Activated CD4-positive, alpha-beta T cell treated with anti-CD3 and anti-CD28 coated beads, Interleukin-2, amount 50 U/mL, for 1 hour (primary cell): ENCODE measurements at regions not wholly inside any gene's neighbourhood (a gene's known extent, or its start where the extent isn't known, plus 50 kb on each side); places are given as distances from the start of the nearest gene placed in this dataset.
A peak's percentile ranks its signal among the peaks of the same experiment; 100 is the strongest.

ENCODE experiments used
- DNase-seq: peaks from one replicate; pipeline ENCODE4 v3.0.0-alpha.2; 2020

DNA sequence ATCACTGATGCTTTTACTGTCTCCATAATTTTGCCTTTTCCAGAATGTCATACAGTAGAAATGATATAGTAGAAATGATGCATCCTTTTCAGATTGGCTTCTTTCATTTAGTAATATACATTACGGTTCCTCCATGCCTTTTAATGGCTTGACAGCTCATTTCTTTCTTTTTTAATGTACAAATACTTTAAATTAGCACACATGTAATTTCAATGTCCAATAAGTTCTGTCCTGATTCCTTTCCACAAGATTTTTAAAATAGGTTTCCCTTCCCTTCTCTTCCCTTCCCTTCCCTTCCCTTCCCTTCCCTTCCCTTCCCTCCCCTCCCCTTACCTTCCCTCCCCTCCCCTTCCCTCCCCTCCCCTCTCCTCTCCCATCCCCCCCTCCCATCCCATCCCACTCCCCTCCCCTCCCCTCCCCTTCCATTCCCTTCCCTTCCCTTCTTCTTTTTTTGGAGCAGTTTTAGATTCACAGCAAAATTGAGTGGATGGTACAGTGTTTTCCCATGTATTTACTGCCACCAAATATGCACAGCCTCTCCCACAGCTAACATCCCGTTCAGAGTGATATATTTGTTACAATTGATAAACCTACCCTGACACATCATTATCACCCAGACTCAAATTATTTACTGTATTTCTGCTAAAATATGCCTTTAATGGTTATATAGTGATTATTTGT, 398.8 kb downstream of the RNF144B start:
- no peak for DNase-seq

DNA sequence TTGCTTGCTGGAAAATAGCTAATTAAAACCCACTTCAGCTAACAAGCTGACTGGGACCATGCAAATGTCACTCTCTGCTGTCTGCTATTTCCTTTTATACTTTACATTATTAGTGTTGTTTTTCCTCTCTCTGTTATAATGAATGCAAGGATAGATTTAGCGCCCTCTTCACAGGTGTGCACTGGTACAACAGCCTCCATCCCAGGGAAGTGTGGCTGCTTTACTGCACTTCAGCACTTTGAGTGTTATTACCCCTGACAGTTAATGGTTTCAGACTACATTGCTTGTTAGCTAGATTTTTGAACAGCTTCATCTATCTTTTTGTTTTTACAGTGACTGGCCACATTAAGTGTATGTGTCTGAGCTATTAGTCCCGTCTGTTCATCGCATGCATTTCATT, 405.7 kb downstream of the RNF144B start:
- no peak for DNase-seq

DNA sequence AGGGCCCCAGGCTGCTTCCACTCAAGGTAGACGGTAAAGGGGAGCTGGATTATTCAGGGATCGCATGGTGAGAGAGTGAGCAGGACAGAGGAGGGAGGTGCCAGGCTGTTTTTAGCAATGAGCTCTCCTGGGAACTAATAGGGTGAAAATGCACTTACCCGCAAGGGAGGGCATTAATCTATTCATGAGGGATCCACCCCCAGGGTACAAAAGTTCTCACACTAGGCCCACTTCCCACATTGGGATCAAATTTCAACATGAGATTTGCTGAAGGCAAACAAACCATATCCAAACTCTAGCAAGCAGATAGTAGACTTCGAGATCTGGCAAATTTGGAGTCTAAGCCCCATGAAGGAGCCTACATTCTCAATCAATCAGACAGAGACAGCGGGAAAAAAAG, 408.6 kb downstream of the RNF144B start:
- DNase-seq: no peak

DNA sequence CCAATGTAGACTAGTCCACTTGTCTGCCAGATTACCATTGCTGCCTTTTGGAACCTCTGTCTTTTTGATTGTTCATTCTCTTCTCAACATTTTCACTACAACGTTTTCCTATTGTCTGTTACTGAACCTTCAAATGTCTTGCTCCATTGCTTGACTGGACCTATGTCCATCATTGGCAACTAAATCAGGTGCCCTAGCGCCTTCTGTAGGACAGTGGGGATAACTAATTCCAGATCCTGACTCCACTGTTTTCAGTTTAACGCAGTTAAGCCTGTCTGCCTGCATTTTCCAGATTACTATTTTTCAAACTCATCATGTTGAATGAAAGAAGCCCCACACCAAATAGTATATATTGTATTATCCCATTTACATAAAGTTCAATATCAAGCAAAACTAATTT, 433.6 kb downstream of the RNF144B start:
- DNase-seq: no peak

DNA sequence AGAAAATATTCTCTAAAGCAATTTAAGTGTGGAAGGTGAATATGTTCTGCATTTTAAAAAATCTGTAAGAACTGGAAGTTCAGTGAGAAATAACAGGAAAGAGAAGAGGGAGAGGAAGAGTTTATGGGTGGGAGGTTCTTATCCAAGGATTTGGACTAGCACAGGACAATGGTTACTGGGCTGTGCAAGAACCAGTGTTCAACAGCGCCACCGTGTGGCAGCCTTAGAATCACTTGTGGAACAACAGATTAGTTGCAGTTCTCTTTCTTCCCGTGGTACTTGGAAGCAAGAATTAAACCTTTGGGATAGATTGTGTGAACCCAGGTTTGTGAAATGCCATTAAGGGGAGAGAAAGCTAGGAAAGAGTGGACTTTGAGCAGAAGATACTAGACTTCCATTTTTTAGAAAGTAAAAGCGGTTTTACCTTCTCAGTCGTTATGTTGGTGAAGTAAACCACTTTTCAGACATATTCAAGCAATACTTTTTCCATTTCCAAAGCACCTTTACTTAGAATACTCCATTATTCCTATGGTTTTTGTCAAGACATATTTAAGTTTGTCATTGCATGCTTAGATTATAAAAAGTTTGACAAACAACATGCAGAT, 436.7 kb downstream of the RNF144B start:
- DNase-seq: peak; percentile 11

DNA sequence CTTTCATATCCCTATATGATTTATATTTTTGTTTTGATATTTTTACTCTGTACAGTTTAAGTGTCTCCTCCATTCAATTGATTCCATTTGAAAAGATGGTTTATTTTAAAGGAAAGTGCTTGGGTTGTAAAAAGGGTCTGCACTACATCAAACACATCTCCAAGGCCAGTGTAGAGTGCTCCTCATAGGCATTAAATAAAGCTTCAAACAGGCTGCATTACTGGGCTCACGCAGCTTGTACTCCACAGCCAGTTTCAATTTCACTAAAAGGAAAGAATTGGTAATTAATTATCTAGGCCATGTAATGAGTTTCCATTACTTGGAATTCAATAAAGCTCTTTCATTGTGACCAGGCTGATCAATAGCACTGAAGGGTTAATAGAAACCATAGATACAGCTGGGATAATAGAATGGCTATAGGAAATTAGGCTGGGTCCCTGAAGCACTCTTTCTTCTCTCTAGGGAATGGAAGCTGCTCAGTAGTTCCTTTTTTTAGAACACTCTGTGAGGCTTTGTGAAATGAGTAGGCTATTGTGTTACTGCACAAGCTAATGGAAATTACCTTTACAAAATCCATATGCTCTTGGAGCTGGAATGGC, 442.2 kb downstream of the RNF144B start:
- DNase-seq: no peak

DNA sequence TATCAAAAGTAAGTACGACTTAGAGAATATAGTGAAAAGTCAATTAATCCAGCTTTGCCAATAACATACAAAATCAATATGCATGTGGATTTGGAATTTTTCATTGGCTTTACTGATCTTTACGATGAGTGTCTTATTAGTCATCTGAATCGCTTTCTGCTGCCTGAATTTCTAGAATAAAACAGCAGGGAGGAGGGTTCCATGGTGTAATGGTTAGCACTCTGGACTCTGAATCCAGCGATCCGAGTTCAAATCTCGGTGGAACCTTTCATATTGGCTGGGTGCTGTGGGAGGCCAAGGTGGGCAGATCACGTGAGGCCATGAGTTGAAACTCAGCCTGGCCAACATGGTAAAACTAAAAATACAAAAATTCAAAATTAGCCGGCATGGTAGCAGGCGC, 448.8 kb downstream of the RNF144B start:
- no peak for DNase-seq

DNA sequence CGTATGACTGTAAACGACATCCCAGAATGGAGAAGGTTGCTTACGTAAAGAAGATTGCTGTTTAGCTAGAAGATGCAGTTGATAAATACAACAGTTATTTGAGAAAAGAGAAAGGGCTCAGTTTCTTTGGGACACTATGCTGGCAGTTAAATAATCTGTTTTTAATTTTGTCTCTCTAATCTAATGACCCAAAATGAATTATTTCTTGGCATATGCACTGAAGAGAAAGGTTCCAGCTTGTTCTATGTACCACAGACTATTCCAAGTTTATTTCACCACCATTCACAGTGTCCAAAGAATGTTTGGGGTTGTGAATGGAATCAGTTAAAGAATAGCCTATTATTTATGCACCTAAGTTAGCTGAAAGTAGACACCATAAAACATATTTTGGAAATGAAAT, 449.9 kb downstream of the RNF144B start:
- DNase-seq: no peak

DNA sequence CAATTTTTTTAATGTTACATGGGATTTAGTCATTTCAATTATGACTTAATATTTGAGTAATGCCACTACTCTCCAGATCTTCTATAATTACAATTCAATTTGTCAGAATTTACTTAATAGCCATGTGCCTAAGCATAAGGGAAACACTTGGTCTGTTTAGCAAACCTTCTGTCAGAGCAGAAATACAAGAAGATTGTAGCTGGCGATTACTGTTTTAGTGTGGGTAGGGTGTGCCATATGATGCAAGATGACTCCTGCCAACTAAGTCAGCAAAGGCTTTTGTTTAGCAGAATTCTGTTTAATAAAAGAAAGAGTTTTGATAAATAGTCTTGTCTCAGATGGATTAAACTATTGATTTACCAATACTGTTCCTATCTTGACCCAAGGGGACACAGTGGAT, 455.4 kb downstream of the RNF144B start:
- no peak for DNase-seq

DNA sequence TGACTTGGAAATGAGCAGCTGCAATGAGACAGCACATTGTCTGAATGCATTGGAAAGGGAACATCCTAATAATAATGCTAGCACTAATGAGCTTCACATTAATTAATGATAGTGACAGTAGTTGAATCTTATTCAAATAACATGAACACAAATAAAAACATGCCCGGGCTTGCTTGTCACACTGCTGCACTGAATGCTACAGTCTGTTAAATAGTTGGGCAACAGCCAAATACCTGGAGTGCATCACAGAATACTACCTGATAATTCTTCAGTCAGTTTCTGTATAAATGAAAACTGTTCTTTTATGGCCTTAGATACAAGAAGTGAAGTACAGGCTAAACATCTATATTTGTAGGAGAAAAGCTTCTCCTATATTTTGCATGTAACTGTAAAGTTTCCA, 458.7 kb downstream of the RNF144B start:
- no peak for DNase-seq

DNA sequence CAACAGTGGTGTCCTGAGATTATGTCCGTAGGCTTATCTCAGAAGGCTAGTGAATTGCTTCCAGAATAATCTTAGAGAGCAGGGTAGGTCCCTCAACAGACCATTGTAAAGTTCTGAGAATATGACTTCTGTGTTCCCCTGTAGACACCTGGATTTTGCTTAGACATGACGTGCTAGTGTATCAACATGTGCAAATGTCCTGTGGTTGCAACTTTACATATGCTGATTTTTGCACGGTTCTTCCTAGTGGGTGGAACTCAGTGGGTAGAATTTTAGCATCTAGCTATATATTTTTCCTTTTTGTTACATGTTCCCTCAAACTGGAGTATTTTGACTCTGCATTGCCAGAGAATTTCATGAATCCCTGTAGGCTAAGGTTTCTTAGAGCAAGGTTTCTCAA, 459.2 kb downstream of the RNF144B start:
- DNase-seq: no peak

DNA sequence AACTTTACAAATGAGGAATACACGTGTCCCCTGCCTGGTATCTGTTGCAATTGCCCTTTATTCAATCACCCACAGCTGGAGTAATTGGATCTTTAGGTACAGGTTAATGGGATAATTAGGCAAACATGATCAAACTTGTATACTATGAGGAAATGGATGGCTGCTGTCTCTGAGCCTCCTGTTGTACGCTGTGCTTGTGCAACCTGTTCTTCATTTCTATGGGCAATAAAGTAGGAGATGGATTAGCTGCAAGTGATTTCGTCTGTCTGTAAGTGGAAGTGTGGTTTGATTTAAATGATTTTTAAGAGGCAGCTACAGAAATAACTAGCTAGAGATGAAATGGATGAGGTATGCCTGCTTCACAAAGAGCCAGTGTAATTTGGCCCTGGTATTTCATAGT, 474.1 kb downstream of the RNF144B start:
- DNase-seq: no peak

DNA sequence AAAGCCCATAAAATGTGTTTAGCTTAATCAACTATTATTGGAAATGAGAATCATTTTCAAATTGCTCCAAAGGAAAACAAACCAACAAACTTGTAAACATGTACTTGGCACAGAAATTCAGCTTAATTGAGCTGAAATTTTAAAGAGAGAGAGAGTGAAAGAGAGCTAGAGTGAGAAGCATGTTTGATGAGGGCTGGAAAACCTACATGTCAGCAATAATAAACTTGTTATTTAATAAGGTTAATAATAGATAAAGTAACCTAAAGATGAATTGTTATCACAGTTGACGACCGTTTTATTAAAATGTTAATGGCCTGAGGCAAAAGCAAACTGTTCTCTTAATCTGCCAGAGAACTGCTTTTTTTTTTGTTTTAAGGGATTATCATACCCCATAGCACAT, 496.1 kb downstream of the RNF144B start:
- DNase-seq: no peak

DNA sequence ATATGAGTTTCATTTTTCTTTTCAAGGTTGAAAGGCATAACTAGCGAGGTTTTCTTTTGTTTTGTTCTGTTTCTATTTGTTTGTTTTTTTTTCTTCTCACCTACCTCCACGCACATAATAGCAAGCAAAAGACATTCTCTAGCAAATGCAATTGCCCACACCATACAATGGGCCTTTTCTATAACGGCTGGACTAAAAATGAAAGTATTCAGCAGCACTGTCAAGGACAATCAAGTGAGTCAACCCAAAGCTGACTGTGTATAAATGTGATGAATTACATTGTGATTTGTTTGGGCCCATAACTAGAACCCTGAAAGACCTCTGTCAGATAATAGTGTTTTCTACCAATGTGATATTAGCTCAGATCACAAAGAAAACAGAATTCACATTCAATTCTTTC, 496.7 kb downstream of the RNF144B start:
- DNase-seq: no peak

DNA sequence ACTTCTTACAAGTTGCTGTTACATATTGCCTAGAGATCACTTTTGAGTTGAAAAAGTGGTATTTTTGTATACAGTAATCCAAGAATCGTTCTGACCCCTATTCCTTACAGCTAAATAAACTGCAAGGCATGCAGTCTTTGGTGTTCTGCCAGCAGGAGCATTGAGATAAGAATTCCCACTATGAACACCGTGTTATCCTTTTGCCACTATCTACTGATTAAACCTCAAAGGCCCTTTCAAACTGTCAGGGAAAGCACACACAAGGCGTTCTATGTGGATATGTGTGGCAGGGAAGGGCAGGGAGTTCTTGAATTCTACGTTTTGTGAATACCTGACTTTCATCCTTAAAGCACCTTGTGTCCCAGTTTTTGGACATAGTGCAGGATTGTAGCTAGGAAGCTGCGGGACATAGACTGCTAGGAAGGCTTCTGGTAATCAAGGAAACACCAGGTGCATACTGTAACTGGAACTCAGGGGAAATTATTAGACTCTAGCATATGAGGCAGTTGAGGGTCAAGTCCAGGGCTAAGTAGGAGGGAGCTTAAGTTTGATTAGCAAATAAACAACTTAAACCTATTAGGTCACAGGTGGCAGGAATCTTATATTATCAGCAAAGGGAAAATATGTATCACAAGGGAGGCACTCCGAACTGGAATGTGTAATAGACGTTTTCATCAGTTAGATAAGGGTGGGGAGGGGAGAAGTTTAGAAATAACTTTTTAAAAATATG, 506.6 kb downstream of the RNF144B start:
- no peak for DNase-seq

DNA sequence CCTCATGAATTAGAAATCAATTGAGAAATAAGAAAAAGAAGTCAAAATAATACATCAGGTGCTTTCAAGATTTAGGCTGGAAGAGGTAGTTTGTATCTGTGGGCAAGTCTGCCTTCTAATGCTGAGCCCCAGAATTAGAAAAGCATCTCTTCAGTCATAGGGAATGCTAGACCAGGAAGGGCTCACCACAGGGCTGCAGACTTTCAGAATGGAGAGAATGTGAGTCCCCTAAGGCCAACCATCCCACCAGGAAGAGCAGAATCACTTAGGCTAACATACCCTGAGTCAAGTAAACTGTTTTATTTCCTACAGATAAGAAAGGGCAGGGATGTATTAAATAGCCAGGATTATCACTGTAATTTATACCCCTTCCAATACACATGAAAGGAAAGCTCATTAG, 510.2 kb downstream of the RNF144B start:
- DNase-seq: no peak

DNA sequence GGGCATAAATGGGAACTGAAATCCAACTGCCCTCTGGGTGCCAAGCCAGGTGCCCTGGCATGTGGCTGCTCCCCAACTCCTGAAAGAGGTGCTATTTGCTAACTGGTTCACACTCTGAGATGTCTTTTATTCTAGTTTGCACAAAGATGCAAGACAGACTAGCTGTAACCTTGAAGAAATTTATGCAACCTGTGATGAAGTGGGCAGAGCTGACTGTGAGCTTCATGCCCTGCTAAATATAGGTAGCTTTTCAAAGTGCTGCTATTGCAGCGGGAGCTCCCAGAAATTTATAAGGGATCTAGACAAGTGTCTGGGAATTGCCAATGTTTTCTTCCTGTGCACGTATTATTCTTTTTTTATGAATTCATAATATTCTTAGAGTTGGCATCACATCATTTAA, 517.5 kb downstream of the RNF144B start:
- no peak for DNase-seq

DNA sequence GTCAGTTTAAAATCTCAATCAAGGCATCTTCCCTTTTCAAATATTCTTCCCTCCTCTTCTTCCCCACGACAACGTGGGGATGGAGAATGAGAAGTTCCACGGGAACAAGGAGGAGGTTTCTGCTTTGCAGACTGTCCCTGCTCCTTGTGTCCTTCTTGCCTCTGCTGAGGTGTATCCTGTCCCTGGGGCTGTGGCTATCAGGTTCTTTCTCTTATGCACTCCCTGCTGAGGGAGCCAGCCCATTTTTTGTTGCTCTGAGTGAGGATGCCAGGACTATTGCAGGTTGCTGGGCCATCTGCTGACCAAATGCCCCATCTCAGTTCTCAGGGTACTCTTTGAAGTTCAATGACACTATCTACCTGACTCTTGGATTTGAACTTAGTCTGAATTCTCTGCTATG, 533.6 kb downstream of the RNF144B start:
- DNase-seq: no peak

DNA sequence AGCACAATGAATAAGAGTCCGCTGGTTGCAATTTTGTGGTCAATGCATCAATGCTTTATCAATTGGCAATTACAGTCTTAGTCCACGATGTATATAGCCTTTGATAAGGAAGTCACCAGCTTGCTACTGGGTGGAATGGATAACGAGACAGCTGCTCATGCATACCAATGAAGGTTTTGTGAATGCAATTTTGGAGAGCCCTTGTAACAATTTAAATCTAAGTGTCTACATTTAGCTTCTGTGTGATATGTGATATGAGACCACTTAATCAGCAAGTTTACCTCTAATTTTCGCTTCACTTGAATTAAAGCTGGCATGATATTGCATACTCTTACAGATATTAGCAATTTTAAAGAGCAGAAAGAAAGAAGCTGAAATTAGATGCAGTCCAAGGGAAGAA, 543.9 kb downstream of the RNF144B start:
- DNase-seq: no peak

DNA sequence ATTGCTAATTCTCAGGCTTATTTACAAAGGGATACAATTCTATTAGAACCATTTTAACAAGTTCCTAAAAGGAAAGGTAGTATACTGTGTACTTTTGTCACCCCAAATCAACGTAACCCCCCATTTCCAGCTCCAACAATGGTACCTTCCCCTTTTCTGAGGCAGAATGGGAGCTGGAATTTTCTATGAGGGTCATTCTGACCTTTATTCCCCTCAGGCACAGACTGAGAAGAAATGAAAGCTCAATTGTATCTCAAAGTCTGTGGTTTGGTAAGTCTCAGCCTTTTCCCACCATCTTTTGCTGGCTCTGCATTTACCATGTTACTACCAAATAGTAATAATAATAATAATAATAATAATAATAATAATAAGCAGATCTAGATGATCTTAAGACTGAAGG, 571.0 kb downstream of the RNF144B start:
- no peak for DNase-seq

DNA sequence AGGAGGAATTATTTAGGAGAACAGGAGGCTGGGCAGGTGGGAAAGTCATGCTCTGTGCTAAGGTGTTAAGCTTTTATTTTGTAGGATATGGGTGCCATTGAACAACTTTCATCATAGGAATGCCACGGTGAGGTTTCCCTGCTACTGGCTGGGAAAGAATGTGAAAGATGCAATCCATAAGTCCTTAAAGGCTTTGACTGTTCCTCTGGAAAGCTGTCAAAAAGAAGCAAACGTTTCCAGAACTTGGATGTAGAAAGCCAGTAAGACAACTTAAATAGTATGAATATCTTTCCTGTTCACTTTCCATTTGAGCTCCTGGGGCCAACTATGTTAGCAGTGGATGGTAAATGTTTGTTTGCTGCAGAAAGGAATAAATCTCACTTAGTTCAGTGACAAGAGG, 574.4 kb downstream of the RNF144B start:
- no peak for DNase-seq

DNA sequence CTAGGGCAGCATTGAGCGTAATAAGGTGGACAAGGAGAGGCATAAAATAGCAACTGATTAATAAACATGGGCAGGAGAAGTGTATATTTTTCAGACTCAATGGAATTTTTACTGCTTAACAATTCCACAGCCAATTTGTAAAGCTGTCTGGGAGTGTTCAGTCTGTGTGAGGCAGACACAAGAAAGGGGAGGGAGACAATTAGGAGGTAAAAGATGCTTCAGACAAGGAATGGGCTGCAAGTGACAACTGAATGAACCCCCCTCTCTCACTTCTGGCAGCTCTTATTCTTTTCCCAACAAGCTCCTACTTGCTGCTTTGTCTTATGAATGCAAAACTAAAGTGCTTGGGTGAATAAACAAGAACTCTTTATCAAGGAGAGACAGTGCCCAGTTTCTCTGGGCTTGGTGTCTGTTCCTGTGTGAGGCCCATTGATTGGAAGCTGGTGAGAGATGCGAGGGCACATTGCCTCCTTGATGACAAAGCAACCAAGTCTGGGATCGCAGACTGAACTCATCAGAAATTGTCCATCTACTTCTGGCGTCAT, 575.3 kb downstream of the RNF144B start:
- no peak for DNase-seq

DNA sequence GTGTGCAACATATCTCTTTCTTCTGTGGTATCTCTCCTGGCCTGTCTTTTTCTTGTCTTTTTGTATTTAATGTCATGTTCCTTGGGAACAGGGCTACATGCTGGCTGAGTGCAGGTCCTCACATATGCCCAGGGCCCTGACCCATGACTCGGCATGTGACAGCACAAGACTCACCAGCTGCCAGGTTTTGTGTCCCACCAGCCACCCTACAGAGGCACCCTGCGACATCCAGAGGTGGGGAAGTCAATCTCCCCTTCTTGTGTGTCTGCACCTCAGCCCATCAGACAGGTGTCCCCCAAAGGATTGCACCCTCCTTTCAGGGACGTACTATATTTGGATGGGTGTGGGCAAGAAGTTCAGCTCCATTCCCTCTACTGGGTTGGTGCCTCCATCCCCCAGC, 576.3 kb downstream of the RNF144B start:
- DNase-seq: no peak

DNA sequence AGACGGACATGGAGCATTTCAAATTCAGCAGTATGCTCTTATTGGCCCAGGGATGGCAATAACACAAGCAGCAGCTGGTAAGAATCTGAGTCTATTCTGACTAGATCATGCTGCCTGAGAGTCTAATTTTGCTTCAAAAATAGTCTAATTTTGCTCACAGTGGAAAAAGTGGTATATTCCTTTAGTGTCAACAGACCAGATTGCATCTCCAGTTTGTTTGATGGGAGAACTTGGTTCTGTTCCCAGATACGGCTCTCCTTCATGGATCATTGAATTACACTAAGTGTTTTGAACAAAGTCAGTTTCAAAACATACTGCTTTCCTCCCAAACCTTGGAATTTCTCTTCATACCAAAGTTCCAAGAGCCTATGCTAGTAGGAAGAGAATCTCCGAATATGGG, 586.1 kb downstream of the RNF144B start:
- no peak for DNase-seq
